CD14-positive monocyte (primary cell): ENCODE measurements at regions not wholly inside any gene's neighbourhood (a gene's known extent, or its start where the extent isn't known, plus 50 kb on each side); places are given as distances from the start of the nearest gene placed in this dataset.

ENCODE experiments used
- DNase-seq, 3 donors: peaks; one replicate each; pipeline ENCODE4 v3.0.0-alpha.2; 2011 to 2022
- H2AFZ ChIP-seq: 2 replicates; pipeline ENCODE4 v1.6.0; 2012; ENCODE audit warnings: mild to moderate bottlenecking, low read depth, low read length, inconsistent platforms; ENCODE audit not compliant: insufficient read depth, poor library complexity, severe bottlenecking
- H3K27ac ChIP-seq, 2 donors: 1 replicate in 1 of 2; 2 replicates in 1 of 2; pipeline ENCODE4 v1.5.1; 2012 to 2013; ENCODE audit warnings: low read length in 2 of 2, control low read depth in 1 of 2, inconsistent platforms in 1 of 2, low read depth in 1 of 2, mild to moderate bottlenecking in 1 of 2
- H3K27me3 ChIP-seq, 2 donors: one replicate each; pipeline versions ENCODE4 v1.6.0 to v1.6.1; 2011 to 2013; ENCODE audit warnings: low read length in 2 of 2; ENCODE audit not compliant: control insufficient read depth in 2 of 2, insufficient read depth in 2 of 2
- H3K36me3 ChIP-seq, 2 donors: replicated peaks in 1 of 2; 1 replicate in 1 of 2; 2 replicates in 1 of 2; pipeline versions ENCODE4 v1.5.1 to v1.6.1; 2012 to 2013; ENCODE audit warnings: low read length in 2 of 2, control low read depth in 1 of 2, inconsistent platforms in 1 of 2, mild to moderate bottlenecking in 1 of 2; ENCODE audit not compliant: insufficient read depth in 2 of 2, control insufficient read depth in 1 of 2
- H3K4me1 ChIP-seq, 2 donors: 1 replicate in 1 of 2; 2 replicates in 1 of 2; pipeline versions ENCODE4 v1.5.1 to v1.6.1; 2012 to 2013; ENCODE audit warnings: low read length in 2 of 2, control low read depth in 1 of 2, inconsistent platforms in 1 of 2, mild to moderate bottlenecking in 1 of 2, moderate library complexity in 1 of 2; ENCODE audit not compliant: insufficient read depth in 2 of 2, control insufficient read depth in 1 of 2
- H3K4me2 ChIP-seq: replicated peaks from 2 replicates; pipeline ENCODE3; 2012; ENCODE audit warnings: low read length, moderate library complexity, mild to moderate bottlenecking; ENCODE audit not compliant: poor library complexity, severe bottlenecking; ENCODE audit errors: extremely low read depth
- H3K4me3 ChIP-seq, 3 experiments: fragments of 200-600 bp in 1 of 3; sonication (generic) in 1 of 3; replicated peaks in 1 of 3; 1 replicate in 2 of 3; 2 replicates in 1 of 3; pipeline ENCODE4 v1.5.1; 2011 to 2013; ENCODE audit warnings: low read length in 3 of 3, mild to moderate bottlenecking in 3 of 3, control low read depth in 2 of 3, low read depth in 2 of 3, inconsistent platforms in 1 of 3, moderate library complexity in 1 of 3
- H3K79me2 ChIP-seq: 2 replicates; pipeline ENCODE4 v1.6.0; 2012; ENCODE audit warnings: mild to moderate bottlenecking, control low read depth, inconsistent platforms, low read length, moderate library complexity; ENCODE audit not compliant: insufficient read depth
- H3K9ac ChIP-seq: 2 replicates; pipeline ENCODE4 v1.6.0; 2017; ENCODE audit warnings: low read length, mild to moderate bottlenecking; ENCODE audit not compliant: insufficient read depth, poor library complexity, severe bottlenecking
- H3K9me3 ChIP-seq, 2 donors: replicated peaks in 1 of 2; 1 replicate in 1 of 2; 2 replicates in 1 of 2; pipeline versions ENCODE4 v1.5.1 to v1.6.1; 2012 to 2013; ENCODE audit warnings: low read length in 2 of 2, control low read depth in 1 of 2; ENCODE audit not compliant: control insufficient read depth in 1 of 2, insufficient read depth in 1 of 2
- H4K20me1 ChIP-seq: 2 replicates; pipeline ENCODE4 v1.6.0; 2012; ENCODE audit warnings: mild to moderate bottlenecking, low read length, control low read depth, moderate library complexity; ENCODE audit not compliant: insufficient read depth
- H3K27ac Mint-ChIP-seq, 7 donors: one replicate each; pipeline ENCODE4 v1.8.0; 2020; ENCODE audit warnings: mild to moderate bottlenecking in 7 of 7, mixed read lengths in 7 of 7, moderate library complexity in 6 of 7, inconsistent platforms in 2 of 7
- H3K27me3 Mint-ChIP-seq, 3 donors: one replicate each; pipeline ENCODE4 v1.8.0; 2021 to 2022; ENCODE audit warnings: low read depth in 3 of 3, mild to moderate bottlenecking in 3 of 3, mixed read lengths in 3 of 3, moderate library complexity in 3 of 3, inconsistent platforms in 1 of 3
- H3K36me3 Mint-ChIP-seq, 2 donors: one replicate each; pipeline ENCODE4 v1.8.0; 2020; ENCODE audit warnings: mixed read lengths in 2 of 2, inconsistent platforms in 1 of 2, mild to moderate bottlenecking in 1 of 2
- H3K4me1 Mint-ChIP-seq: one replicate; pipeline ENCODE4 v1.8.0; 2020; ENCODE audit warnings: mild to moderate bottlenecking, mixed read lengths
- H3K4me3 Mint-ChIP-seq, 2 donors: one replicate each; pipeline ENCODE4 v1.8.0; 2020; ENCODE audit warnings: mild to moderate bottlenecking in 2 of 2, mixed read lengths in 2 of 2, moderate library complexity in 1 of 2
- H3K9me3 Mint-ChIP-seq, 7 donors: one replicate each; pipeline ENCODE4 v1.8.0; 2020 to 2022; ENCODE audit warnings: mixed read lengths in 7 of 7, mild to moderate bottlenecking in 6 of 7, moderate library complexity in 6 of 7, inconsistent platforms in 2 of 7
- WGBS: methylation state at CpG from one replicate; pipeline ENCODE4 v1.1.5; 2013; ENCODE audit warnings: missing lambda C conversion rate; ENCODE audit not compliant: insufficient coverage; 5-methylcytosine and 5-hydroxymethylcytosine counted together
- intact Hi-C, 2 donors: fragments of 100-400 bp; cut with micrococcal nuclease; formaldehyde crosslinking; loops; one replicate each; pipeline versions ENCODE4 v1.15.0 to v1.15.1; 2023
- TF ChIP-seq, protein P1 (sequence below): fragments of 200-600 bp; IDR thresholded peaks from one replicate; pipeline ENCODE4 v1.8.0; 2022; ENCODE audit warnings: antibody characterized with exemption, mild to moderate bottlenecking

DNA sequence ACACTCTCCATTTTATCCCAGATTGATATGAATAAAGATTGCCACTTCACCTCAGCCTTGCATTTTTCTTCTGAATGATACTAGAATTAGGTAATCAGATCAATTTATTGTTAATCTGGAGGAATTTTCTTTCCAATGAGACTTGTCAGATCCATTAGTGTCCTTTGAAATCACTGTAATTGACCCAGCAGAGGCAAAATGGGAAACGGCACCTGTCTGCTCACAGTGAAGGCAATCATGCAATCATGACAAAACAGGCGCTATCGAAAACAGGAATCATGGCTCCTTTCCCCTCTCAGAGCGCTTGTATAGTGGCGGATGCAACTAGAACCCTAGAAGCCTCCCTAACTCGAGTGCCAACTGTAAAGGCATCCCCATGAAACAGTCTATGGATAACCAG is 417.6 kb downstream of the GALC start:
- Histone ChIP-seq H3K4me2 (no peak overlapping the region), H3K9ac (no peak overlapping the region), H3K4me1 (no peaks in the 10 kb centered on the region), H2AFZ (no peak overlapping the region), H3K4me3 (no peak overlapping the region), H3K79me2 (no peaks in the 10 kb centered on the region), H3K36me3 (no peaks in the 10 kb centered on the region), H3K27me3 (no peaks in the 10 kb centered on the region), H3K27ac (no peak overlapping the region), H4K20me1 (no peaks in the 10 kb centered on the region), H3K9me3 (peaks cover 7 to 8% of the 10 kb centered on the region in 2 donors)
- no peak for DNase-seq
- no peak overlapping the region for H3K4me3 Mint-ChIP-seq
- no CpG with 5 or more reads among the region's 6 CpGs for WGBS
- TF ChIP-seq, protein P1, sequence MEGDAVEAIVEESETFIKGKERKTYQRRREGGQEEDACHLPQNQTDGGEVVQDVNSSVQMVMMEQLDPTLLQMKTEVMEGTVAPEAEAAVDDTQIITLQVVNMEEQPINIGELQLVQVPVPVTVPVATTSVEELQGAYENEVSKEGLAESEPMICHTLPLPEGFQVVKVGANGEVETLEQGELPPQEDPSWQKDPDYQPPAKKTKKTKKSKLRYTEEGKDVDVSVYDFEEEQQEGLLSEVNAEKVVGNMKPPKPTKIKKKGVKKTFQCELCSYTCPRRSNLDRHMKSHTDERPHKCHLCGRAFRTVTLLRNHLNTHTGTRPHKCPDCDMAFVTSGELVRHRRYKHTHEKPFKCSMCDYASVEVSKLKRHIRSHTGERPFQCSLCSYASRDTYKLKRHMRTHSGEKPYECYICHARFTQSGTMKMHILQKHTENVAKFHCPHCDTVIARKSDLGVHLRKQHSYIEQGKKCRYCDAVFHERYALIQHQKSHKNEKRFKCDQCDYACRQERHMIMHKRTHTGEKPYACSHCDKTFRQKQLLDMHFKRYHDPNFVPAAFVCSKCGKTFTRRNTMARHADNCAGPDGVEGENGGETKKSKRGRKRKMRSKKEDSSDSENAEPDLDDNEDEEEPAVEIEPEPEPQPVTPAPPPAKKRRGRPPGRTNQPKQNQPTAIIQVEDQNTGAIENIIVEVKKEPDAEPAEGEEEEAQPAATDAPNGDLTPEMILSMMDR, result no peak
- intact Hi-C loops, result no loop called here
- H3K4me1 Mint-ChIP-seq, result no peaks in the 10 kb centered on the region
- peaks cover 0 to 2% (median 0%) of the 10 kb centered on the region in 3 donors for H3K27me3 Mint-ChIP-seq
- no peak overlapping the region for H3K27ac Mint-ChIP-seq
- H3K9me3 Mint-ChIP-seq, result peaks cover 0 to 23% (median 14%) of the 10 kb centered on the region in 7 donors
- no peaks in the 10 kb centered on the region for H3K36me3 Mint-ChIP-seq

DNA sequence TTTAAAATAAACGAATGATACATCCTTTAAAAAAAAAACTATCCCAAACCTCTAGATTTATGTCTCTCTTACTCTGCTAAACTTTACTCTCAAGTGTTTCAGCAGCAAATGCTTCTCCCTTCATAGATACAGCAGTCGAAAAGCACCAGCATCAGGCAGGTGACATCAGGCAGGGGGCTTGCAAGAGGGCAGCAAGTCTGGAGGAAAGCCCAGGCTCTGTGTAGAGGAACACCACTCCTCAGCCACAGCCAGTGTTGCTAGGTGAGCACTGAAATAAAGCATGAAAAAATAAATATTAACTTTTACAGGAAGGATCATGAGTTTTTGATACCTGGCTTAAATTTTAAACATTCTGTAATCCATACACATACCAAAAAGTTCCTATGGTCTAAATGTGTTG is 419.4 kb downstream of the GALC start:
- H3K27ac Mint-ChIP-seq, result no peak overlapping the region
- no peak overlapping the region for H3K4me2 ChIP-seq
- DNase-seq, result no peak
- no peaks in the 10 kb centered on the region for H3K4me1 ChIP-seq
- no peak overlapping the region for H3K4me3 ChIP-seq
- peaks cover 7 to 8% of the 10 kb centered on the region in 2 donors for H3K9me3 ChIP-seq
- H3K4me3 Mint-ChIP-seq, result no peak overlapping the region
- no peak overlapping the region for H3K27ac ChIP-seq
- H3K4me1 Mint-ChIP-seq, result no peaks in the 10 kb centered on the region
- no peak overlapping the region for H2AFZ ChIP-seq
- 100% methylated on average over 1 of the region's 2 CpGs for WGBS
- H3K36me3 Mint-ChIP-seq, result no peaks in the 10 kb centered on the region
- H3K79me2 ChIP-seq, result no peaks in the 10 kb centered on the region
- H3K9ac ChIP-seq, result no peak overlapping the region
- no peaks in the 10 kb centered on the region for H3K36me3 ChIP-seq
- H3K9me3 Mint-ChIP-seq, result peaks cover 0 to 23% (median 11%) of the 10 kb centered on the region in 7 donors
- no peaks in the 10 kb centered on the region for H3K27me3 ChIP-seq
- intact Hi-C loops, result no loop called here
- TF ChIP-seq, protein P1, result no peak
- H4K20me1 ChIP-seq, result no peaks in the 10 kb centered on the region
- peaks cover 0 to 2% (median 0%) of the 10 kb centered on the region in 3 donors for H3K27me3 Mint-ChIP-seq
